Neural cell (in vitro differentiated cells): ENCODE measurements at regions not wholly inside any gene's neighbourhood (a gene's known extent, or its start where the extent isn't known, plus 50 kb on each side); places are given as distances from the start of the nearest gene placed in this dataset.
A peak's percentile ranks its signal among the peaks of the same experiment; 100 is the strongest.

Experiments used
- H2AFZ ChIP-seq: fragments of 200-600, 300-800 bp; sonication (generic), shearing (Covaris generic); 2 replicates; pipeline ENCODE4 v1.6.0; 2014; ENCODE audit warnings: low read depth, mild to moderate bottlenecking, antibody characterized with exemption, low read length, moderate library complexity
- H3F3A ChIP-seq: fragments of 200-600 bp; shearing (Covaris generic); 2 replicates; pipeline ENCODE4 v1.6.1; 2016; ENCODE audit warnings: mild to moderate bottlenecking, moderate library complexity, mixed read lengths, antibody characterized with exemption, low read length; ENCODE audit not compliant: insufficient read depth, poor library complexity, severe bottlenecking
- H3K27ac ChIP-seq: fragments of 200-600, 300-800 bp; sonication (generic), shearing (Covaris generic); 2 replicates; pipeline ENCODE4 v1.5.1; 2014; ENCODE audit warnings: mild to moderate bottlenecking, low read length, moderate library complexity
- H3K27me3 ChIP-seq: fragments of 300-800, 200-600 bp; sonication (generic), shearing (Covaris generic); 2 replicates; pipeline ENCODE4 v1.6.0; 2014; ENCODE audit warnings: mild to moderate bottlenecking, low read depth, low read length, moderate library complexity; ENCODE audit not compliant: insufficient read depth
- H3K36me3 ChIP-seq: fragments of 300-800, 200-600 bp; sonication (generic), shearing (Covaris generic); 2 replicates; pipeline ENCODE4 v1.5.1; 2014; ENCODE audit warnings: mild to moderate bottlenecking, antibody characterized with exemption, low read length, moderate library complexity; ENCODE audit not compliant: insufficient read depth
- H3K4me2 ChIP-seq: fragments of 300-800, 200-600 bp; sonication (generic), shearing (Covaris generic); 2 replicates; pipeline ENCODE4 v1.6.0; 2014; ENCODE audit warnings: mild to moderate bottlenecking, low read length
- H3K4me3 ChIP-seq: fragments of 300-800, 200-600 bp; sonication (generic), shearing (Covaris generic); 2 replicates; pipeline ENCODE4 v1.5.1; 2014; ENCODE audit warnings: mild to moderate bottlenecking, low read length, moderate library complexity
- H3K79me2 ChIP-seq: fragments of 200-600 bp; shearing (Covaris generic); replicated peaks from 2 replicates; pipeline ENCODE4 v1.6.0; 2014; ENCODE audit warnings: mild to moderate bottlenecking, low read length, moderate library complexity; ENCODE audit not compliant: insufficient read depth
- H3K9ac ChIP-seq: fragments of 300-800, 200-600 bp; sonication (generic), shearing (Covaris generic); 2 replicates; pipeline ENCODE4 v1.6.1; 2016; ENCODE audit warnings: mild to moderate bottlenecking, low read length, mixed read lengths
- H3K9me2 ChIP-seq: fragments of 200-600 bp; shearing (Covaris generic); 2 replicates; pipeline ENCODE4 v1.6.1; 2016; ENCODE audit warnings: mild to moderate bottlenecking, low read length, mixed read lengths; ENCODE audit not compliant: insufficient read depth
- H3K9me3 ChIP-seq: fragments of 200-600, 300-800 bp; sonication (generic), shearing (Covaris generic); 2 replicates; pipeline ENCODE4 v1.6.1; 2016; ENCODE audit warnings: mild to moderate bottlenecking, mixed run types, low read length, moderate library complexity, mixed read lengths
- H4K20me1 ChIP-seq: fragments of 200-600 bp; shearing (Covaris generic); 2 replicates; pipeline ENCODE4 v1.6.1; 2016; ENCODE audit warnings: mild to moderate bottlenecking, mixed run types; ENCODE audit not compliant: insufficient read depth
- EP300 ChIP-seq: fragments of 450-650 bp; conservative IDR thresholded peaks from 2 replicates; pipeline ENCODE4 v1.6.1; 2014; ENCODE audit warnings: antibody characterized with exemption, mild to moderate bottlenecking, moderate library complexity; ENCODE audit not compliant: poor library complexity, severe bottlenecking
- EZH2 ChIP-seq: fragments of 200-600, 300-800 bp; shearing (Covaris generic), sonication (generic); IDR thresholded peaks from 2 replicates; pipeline ENCODE4 v1.6.1; 2014; ENCODE audit warnings: antibody characterized with exemption, low read length, borderline replicate concordance, mild to moderate bottlenecking; ENCODE audit not compliant: insufficient read depth, poor library complexity, severe bottlenecking
- MXI1 ChIP-seq: fragments of 450-650 bp; conservative IDR thresholded peaks from 2 replicates; pipeline ENCODE4 v1.6.1; 2014; ENCODE audit warnings: antibody characterized with exemption, mild to moderate bottlenecking; ENCODE audit not compliant: poor library complexity, severe bottlenecking
- POLR2AphosphoS5 ChIP-seq: IDR thresholded peaks from 2 replicates; pipeline ENCODE4 v1.6.1; 2012
- RAD21 ChIP-seq: fragments of 450-650 bp; conservative IDR thresholded peaks from 2 replicates; pipeline ENCODE4 v1.6.1; 2014; ENCODE audit warnings: antibody characterized with exemption, mild to moderate bottlenecking, moderate library complexity
- SMC3 ChIP-seq: fragments of 450-650 bp; conservative IDR thresholded peaks from 2 replicates; pipeline ENCODE4 v1.6.1; 2014; ENCODE audit warnings: antibody characterized with exemption, mild to moderate bottlenecking, moderate library complexity; ENCODE audit not compliant: poor library complexity
- TAF1 ChIP-seq: IDR thresholded peaks from 2 replicates; pipeline ENCODE4 v1.6.1; 2012; ENCODE audit warnings: low read depth
- TF ChIP-seq, protein P1 (sequence below): IDR thresholded peaks from 2 replicates; pipeline ENCODE4 v1.6.1; 2012; ENCODE audit warnings: borderline replicate concordance
- TF ChIP-seq, protein P2 (sequence below): fragments of 450-650 bp; IDR thresholded peaks from 2 replicates; pipeline ENCODE4 v1.5.1; 2014; ENCODE audit warnings: antibody characterized with exemption, mild to moderate bottlenecking, moderate library complexity; ENCODE audit not compliant: poor library complexity, severe bottlenecking

DNA sequence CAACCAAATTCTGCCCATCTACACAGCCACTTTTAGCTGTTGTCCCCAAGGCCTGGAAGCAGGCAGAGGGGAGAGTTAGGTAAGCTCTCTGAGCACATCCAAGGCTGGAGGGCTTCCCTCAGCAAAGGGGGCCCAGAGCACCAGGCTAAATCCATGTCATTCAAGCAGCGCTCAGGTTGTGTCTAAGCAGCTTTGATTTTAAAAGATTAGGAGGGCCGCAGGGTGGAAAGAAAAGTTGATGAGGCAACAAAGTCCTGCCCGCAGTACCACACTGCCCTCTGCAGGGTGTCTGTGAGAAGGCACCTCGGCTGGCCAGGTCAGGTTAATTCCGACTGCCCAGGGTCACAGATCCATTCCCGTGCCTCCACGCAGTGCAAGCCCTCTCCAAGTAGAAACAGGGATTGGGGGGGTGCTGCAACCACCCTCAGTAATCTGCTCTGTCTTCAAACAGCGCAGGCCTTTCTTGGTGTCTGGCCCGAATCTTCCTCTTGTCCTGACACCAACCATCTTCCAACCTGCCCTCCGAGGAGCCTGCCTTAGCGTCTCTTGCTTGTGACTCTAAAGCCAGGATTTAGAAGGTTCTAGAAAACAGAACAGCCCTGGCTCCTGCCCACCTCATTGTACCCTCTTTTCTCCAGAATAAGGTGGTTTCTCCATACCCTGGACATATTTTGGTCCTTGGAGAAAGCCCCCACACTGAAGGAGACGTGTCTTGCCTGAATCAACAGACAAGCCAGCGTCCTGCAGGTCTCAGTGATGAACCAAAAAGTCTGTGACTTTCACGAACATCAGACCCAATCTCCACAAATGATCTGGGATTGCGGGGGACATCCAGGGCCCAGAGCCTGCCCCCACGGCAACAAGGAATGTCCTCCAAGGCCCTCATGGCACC lies 289.2 kb downstream of the TNS1 start:
- H3K4me2 ChIP-seq = no peak overlapping the region
- no peak overlapping the region for H3K27ac ChIP-seq

DNA sequence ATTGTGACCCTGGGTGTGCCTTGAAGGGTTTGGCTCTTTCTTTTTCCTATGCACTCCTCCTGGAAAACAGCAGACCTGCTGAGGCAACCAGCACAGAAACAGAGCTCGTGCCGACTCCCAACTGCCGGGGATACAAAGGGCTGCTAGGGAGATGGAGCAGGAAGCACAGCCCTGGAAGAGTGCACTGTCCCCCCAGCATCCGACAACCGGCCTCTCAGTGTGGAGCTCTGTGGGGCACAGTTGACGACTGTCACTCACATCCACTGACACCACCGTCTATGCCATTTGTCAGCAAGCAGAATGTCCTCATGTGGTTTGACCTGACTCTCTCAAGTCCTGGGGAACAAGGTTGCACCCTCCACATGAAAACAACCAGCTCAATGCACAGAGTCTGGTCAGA lies 290.4 kb downstream of the TNS1 start:
- no peak overlapping the region for H3K27ac ChIP-seq
- TF ChIP-seq, protein P1, sequence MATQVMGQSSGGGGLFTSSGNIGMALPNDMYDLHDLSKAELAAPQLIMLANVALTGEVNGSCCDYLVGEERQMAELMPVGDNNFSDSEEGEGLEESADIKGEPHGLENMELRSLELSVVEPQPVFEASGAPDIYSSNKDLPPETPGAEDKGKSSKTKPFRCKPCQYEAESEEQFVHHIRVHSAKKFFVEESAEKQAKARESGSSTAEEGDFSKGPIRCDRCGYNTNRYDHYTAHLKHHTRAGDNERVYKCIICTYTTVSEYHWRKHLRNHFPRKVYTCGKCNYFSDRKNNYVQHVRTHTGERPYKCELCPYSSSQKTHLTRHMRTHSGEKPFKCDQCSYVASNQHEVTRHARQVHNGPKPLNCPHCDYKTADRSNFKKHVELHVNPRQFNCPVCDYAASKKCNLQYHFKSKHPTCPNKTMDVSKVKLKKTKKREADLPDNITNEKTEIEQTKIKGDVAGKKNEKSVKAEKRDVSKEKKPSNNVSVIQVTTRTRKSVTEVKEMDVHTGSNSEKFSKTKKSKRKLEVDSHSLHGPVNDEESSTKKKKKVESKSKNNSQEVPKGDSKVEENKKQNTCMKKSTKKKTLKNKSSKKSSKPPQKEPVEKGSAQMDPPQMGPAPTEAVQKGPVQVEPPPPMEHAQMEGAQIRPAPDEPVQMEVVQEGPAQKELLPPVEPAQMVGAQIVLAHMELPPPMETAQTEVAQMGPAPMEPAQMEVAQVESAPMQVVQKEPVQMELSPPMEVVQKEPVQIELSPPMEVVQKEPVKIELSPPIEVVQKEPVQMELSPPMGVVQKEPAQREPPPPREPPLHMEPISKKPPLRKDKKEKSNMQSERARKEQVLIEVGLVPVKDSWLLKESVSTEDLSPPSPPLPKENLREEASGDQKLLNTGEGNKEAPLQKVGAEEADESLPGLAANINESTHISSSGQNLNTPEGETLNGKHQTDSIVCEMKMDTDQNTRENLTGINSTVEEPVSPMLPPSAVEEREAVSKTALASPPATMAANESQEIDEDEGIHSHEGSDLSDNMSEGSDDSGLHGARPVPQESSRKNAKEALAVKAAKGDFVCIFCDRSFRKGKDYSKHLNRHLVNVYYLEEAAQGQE = no peak
- TF ChIP-seq EP300 (no peak), MXI1 (no peak), TAF1 (no peak), EZH2 (no peak), RAD21 (no peak), SMC3 (no peak), POLR2AphosphoS5 (no peak)
- TF ChIP-seq, protein P2, sequence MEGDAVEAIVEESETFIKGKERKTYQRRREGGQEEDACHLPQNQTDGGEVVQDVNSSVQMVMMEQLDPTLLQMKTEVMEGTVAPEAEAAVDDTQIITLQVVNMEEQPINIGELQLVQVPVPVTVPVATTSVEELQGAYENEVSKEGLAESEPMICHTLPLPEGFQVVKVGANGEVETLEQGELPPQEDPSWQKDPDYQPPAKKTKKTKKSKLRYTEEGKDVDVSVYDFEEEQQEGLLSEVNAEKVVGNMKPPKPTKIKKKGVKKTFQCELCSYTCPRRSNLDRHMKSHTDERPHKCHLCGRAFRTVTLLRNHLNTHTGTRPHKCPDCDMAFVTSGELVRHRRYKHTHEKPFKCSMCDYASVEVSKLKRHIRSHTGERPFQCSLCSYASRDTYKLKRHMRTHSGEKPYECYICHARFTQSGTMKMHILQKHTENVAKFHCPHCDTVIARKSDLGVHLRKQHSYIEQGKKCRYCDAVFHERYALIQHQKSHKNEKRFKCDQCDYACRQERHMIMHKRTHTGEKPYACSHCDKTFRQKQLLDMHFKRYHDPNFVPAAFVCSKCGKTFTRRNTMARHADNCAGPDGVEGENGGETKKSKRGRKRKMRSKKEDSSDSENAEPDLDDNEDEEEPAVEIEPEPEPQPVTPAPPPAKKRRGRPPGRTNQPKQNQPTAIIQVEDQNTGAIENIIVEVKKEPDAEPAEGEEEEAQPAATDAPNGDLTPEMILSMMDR = no peak

More for the DNA sequence above, 289.2 kb downstream of the TNS1 start:
- no peak for TF ChIP-seq EZH2
- TF ChIP-seq, protein P2 = peak; percentile 90
- peak; percentile 92 for TF ChIP-seq SMC3
- TF ChIP-seq, protein P1 = no peak
- peak; percentile 94 for TF ChIP-seq RAD21
- no peaks in the 10 kb centered on the region for H3K79me2 ChIP-seq
- H3K9me2 ChIP-seq = no peaks in the 10 kb centered on the region
- H3K36me3 ChIP-seq = no peaks in the 10 kb centered on the region
- H3K9ac ChIP-seq = no peak overlapping the region
- H3K27me3 ChIP-seq = no peaks in the 10 kb centered on the region
- no peak overlapping the region for H3K4me3 ChIP-seq
- no peaks in the 10 kb centered on the region for H3F3A ChIP-seq
- no peaks in the 10 kb centered on the region for H3K9me3 ChIP-seq
- no peaks in the 10 kb centered on the region for H4K20me1 ChIP-seq
- H2AFZ ChIP-seq = no peak overlapping the region

More for the DNA sequence above, 290.4 kb downstream of the TNS1 start:
- Histone ChIP-seq H3F3A (no peaks in the 10 kb centered on the region), H2AFZ (no peak overlapping the region), H3K9ac (no peak overlapping the region), H3K4me3 (no peak overlapping the region), H3K9me3 (no peaks in the 10 kb centered on the region), H4K20me1 (no peaks in the 10 kb centered on the region), H3K36me3 (no peaks in the 10 kb centered on the region), H3K27me3 (no peaks in the 10 kb centered on the region), H3K79me2 (no peaks in the 10 kb centered on the region), H3K4me2 (no peak overlapping the region), H3K9me2 (no peaks in the 10 kb centered on the region)
